Mammary epithelial cell (primary cell): ENCODE measurements at regions not wholly inside any gene's neighbourhood (a gene's known extent, or its start where the extent isn't known, plus 50 kb on each side); places are given as distances from the start of the nearest gene placed in this dataset.

Source experiments
- EZH2 ChIP-seq: IDR thresholded peaks from 2 replicates; pipeline ENCODE4 v1.6.1; 2012; ENCODE audit warnings: low read length, inconsistent platforms, borderline replicate concordance
- TF ChIP-seq, protein P1 (sequence below), 2 donors: IDR thresholded peaks in 1 of 2; conservative IDR thresholded peaks in 1 of 2; 2 replicates each; pipeline ENCODE4 v1.5.1; 2011 to 2012; ENCODE audit warnings: inconsistent platforms in 2 of 2, low read length in 2 of 2, mild to moderate bottlenecking in 2 of 2, control low read depth in 1 of 2, low read depth in 1 of 2; ENCODE audit not compliant: insufficient read depth in 1 of 2; ENCODE audit errors: extremely low read depth in 1 of 2

DNA sequence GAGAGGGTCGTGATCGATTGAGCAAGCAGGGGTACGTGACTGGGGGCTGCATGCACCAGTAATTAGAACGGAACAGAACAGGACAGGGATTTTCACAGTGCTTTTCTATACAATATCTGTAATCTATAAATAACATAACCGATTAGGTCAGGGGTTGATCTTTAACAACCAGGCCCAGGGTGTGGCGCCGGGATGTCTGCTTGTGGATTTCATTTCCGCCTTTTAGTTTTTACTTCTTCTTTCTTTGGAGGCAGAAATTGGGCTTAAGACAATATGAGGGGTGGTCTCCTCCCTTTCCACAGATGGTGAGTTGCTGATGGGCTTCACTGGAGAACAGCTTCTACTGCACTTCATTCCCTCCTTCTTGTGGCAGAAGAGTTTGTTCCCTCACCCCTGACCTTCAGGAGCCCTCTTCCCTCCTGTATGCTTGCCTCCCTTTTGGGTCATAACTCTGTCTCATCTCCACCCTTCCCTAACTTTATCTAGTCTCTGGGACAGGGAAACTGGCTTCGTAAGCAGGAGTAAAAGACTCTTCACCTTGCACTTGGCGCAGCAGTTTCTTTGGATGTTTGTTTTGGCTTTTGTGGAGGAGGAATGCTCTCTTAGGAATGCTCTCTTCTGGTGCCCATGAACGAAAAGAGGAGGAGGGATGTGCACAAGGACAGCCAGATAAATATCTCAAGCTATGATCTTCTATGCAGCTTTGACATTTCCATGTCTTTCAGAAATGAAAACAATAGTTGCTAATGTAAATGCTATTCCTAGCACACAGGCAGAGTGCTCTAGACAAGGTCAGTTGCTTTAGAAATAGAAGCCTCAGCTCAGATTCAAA lies 139.8 kb upstream of the RPS23 start:
- TF ChIP-seq, protein P1, sequence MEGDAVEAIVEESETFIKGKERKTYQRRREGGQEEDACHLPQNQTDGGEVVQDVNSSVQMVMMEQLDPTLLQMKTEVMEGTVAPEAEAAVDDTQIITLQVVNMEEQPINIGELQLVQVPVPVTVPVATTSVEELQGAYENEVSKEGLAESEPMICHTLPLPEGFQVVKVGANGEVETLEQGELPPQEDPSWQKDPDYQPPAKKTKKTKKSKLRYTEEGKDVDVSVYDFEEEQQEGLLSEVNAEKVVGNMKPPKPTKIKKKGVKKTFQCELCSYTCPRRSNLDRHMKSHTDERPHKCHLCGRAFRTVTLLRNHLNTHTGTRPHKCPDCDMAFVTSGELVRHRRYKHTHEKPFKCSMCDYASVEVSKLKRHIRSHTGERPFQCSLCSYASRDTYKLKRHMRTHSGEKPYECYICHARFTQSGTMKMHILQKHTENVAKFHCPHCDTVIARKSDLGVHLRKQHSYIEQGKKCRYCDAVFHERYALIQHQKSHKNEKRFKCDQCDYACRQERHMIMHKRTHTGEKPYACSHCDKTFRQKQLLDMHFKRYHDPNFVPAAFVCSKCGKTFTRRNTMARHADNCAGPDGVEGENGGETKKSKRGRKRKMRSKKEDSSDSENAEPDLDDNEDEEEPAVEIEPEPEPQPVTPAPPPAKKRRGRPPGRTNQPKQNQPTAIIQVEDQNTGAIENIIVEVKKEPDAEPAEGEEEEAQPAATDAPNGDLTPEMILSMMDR (conservative IDR thresholded peaks at IDR 0.05 in 1 of 2, IDR thresholded peaks at IDR 0.05 in 1 of 2; ENCODE audit: extremely low read depth in 1 of 2, insufficient read depth in 1 of 2, low read depth in 1 of 2, low read length in 2 of 2), result no peak
- no peak for TF ChIP-seq EZH2
